HCT116 (cell line): ENCODE measurements at regions not wholly inside any gene's neighbourhood (a gene's known extent, or its start where the extent isn't known, plus 50 kb on each side); places are given as distances from the start of the nearest gene placed in this dataset.

ENCODE experiments used
- ATAC-seq: fragments of 200-7000 bp; cut with Tn5 transposase; 2 replicates; pipeline ENCODE4 v1.9.1; 2020; ENCODE audit warnings: mild to moderate bottlenecking, moderate library complexity
- BruUV-seq: library from RNA; stranded (reverse); fragments of 400-500 nt; replicated peaks from 2 replicates; lab custom pipeline; 2021; lab: Mats Ljungman, UMichigan
- CTCF ChIA-PET: fragments of 300-600 bp; sonication (Branson Sonifier 250); formaldehyde crosslinking; loops from one replicate; lab custom pipeline; 2021; ENCODE audit warnings: antibody characterized with exemption; lab: Charles Lee
- POLR2A ChIA-PET: fragments of 300-600, 350-600 bp; sonication (Branson Sonifier 250); formaldehyde crosslinking; loops from one replicate; lab custom pipeline; 2021; ENCODE audit warnings: antibody characterized with exemption; lab: Charles Lee
- RAD21 ChIA-PET, 2 experiments: fragments of 300-600 bp; sonication (Branson Sonifier 250); formaldehyde crosslinking; loops; one replicate each; lab custom pipeline; 2023; ENCODE audit warnings: low total read pairs in 2 of 2; ENCODE audit not compliant: uncharacterized antibody in 2 of 2, unreplicated experiment in 2 of 2, low non-redundant PET in 1 of 2; lab: Charles Lee
- DNase-seq: peaks from one replicate; pipeline ENCODE4 v3.0.0-alpha.2; 2010; ENCODE audit warnings: low read depth, low spot score
- H2AFZ ChIP-seq: fragments of 200-600 bp; shearing (Covaris generic), sonication (generic); 2 replicates; pipeline ENCODE4 v1.6.1; 2017; ENCODE audit warnings: low read depth, mixed run types, mixed read lengths, antibody characterized with exemption, low read length; ENCODE audit not compliant: poor library complexity, severe bottlenecking
- H3K27ac ChIP-seq: 2 replicates; pipeline ENCODE4 v1.5.1; 2012; ENCODE audit warnings: low read depth, low read length
- H3K27me3 ChIP-seq: fragments of 200-600 bp; sonication (generic); 2 replicates; pipeline ENCODE4 v1.6.1; 2016; ENCODE audit warnings: mixed run types, low read length, mixed read lengths; ENCODE audit not compliant: insufficient read depth
- H3K36me3 ChIP-seq, 2 experiments: fragments of 200-500 bp in 1 of 2; fragments of 200-600 bp in 1 of 2; sonication (Bioruptor generic) in 1 of 2; sonication (generic) in 1 of 2; 2 replicates each; pipeline versions ENCODE4 v1.5.1 to v1.6.1; 2014 to 2016; ENCODE audit warnings: low read length in 2 of 2, inconsistent platforms in 1 of 2, mixed read lengths in 1 of 2, mixed run types in 1 of 2; ENCODE audit not compliant: insufficient read depth in 2 of 2, control insufficient read depth in 1 of 2
- H3K4me1 ChIP-seq, 2 experiments: fragments of 200-600 bp in 1 of 2; sonication (generic) in 1 of 2; 2 replicates each; pipeline versions ENCODE4 v1.5.1 to v1.6.1; 2012 to 2017; ENCODE audit warnings: low read length in 2 of 2, inconsistent platforms in 1 of 2, mild to moderate bottlenecking in 1 of 2, mixed read lengths in 1 of 2, mixed run types in 1 of 2, moderate library complexity in 1 of 2; ENCODE audit not compliant: insufficient read depth in 2 of 2, control insufficient read depth in 1 of 2
- H3K4me2 ChIP-seq: fragments of 200-600 bp; sonication (generic); 2 replicates; pipeline ENCODE4 v1.6.1; 2017; ENCODE audit warnings: mixed run types, low read length, mixed read lengths
- H3K4me3 ChIP-seq, 2 experiments: fragments of 200-600 bp in 1 of 2; sonication (generic) in 1 of 2; replicated peaks in 1 of 2; 2 replicates each; pipeline ENCODE4 v1.5.1; 2011 to 2016; ENCODE audit warnings: low read length in 2 of 2, control low read depth in 1 of 2, low read depth in 1 of 2, mild to moderate bottlenecking in 1 of 2, mixed read lengths in 1 of 2, mixed run types in 1 of 2
- H3K79me2 ChIP-seq: fragments of 200-600 bp; sonication (generic); 2 replicates; pipeline ENCODE4 v1.6.1; 2017; ENCODE audit warnings: mild to moderate bottlenecking, mixed run types, low read length, moderate library complexity, mixed read lengths; ENCODE audit not compliant: insufficient read depth
- H3K9ac ChIP-seq: fragments of 200-600 bp; sonication (generic); 2 replicates; pipeline ENCODE4 v1.6.1; 2016; ENCODE audit warnings: low read length, mixed read lengths
- H3K9me2 ChIP-seq: fragments of 200-600 bp; sonication (generic), shearing (Covaris generic); 2 replicates; pipeline ENCODE4 v1.6.1; 2017; ENCODE audit warnings: mixed run types, mild to moderate bottlenecking, moderate library complexity; ENCODE audit not compliant: insufficient read depth
- H3K9me3 ChIP-seq, 2 experiments: fragments of 200-500 bp in 1 of 2; fragments of 200-600 bp in 1 of 2; sonication (Bioruptor generic) in 1 of 2; sonication (generic) in 1 of 2; 2 replicates each; pipeline ENCODE4 v1.6.1; 2014 to 2017; ENCODE audit warnings: low read length in 2 of 2, mixed read lengths in 2 of 2, inconsistent platforms in 1 of 2, low read depth in 1 of 2, mild to moderate bottlenecking in 1 of 2, mixed run types in 1 of 2, moderate library complexity in 1 of 2; ENCODE audit not compliant: control insufficient read depth in 1 of 2, insufficient read depth in 1 of 2
- H4K20me1 ChIP-seq: fragments of 200-600 bp; sonication (generic), shearing (Covaris generic); 2 replicates; pipeline ENCODE4 v1.6.1; 2017; ENCODE audit warnings: mixed run types, mild to moderate bottlenecking, moderate library complexity; ENCODE audit not compliant: insufficient read depth
- ATF3 ChIP-seq: IDR thresholded peaks from 2 replicates; pipeline ENCODE4 v1.6.1; 2012
- CEBPB ChIP-seq: IDR thresholded peaks from 2 replicates; pipeline ENCODE4 v1.6.1; 2012; ENCODE audit warnings: low read depth
- EZH2 ChIP-seq: fragments of 200-600 bp; sonication (generic); IDR thresholded peaks from 2 replicates; pipeline ENCODE4 v1.6.1; 2017; ENCODE audit warnings: antibody characterized with exemption, mixed run types
- EZH2phosphoT487 ChIP-seq: fragments of 200-600 bp; IDR thresholded peaks from 2 replicates; pipeline ENCODE4 v1.6.1; 2018; ENCODE audit warnings: antibody characterized with exemption, borderline replicate concordance
- FOSL1 ChIP-seq: IDR thresholded peaks from 2 replicates; pipeline ENCODE4 v1.6.1; 2012; ENCODE audit warnings: low read depth
- JUND ChIP-seq: IDR thresholded peaks from 2 replicates; pipeline ENCODE4 v1.6.1; 2012
- POLR2A ChIP-seq: IDR thresholded peaks from 2 replicates; pipeline ENCODE4 v1.7.0; 2011; ENCODE audit warnings: borderline replicate concordance; ENCODE audit not compliant: insufficient read depth, insufficient read length; ENCODE audit errors: extremely low read depth
- RAD21 ChIP-seq: IDR thresholded peaks from 2 replicates; pipeline ENCODE4 v1.6.1; 2012; ENCODE audit warnings: low read depth, mild to moderate bottlenecking
- REST ChIP-seq: IDR thresholded peaks from 2 replicates; pipeline ENCODE4 v1.6.1; 2012; ENCODE audit warnings: low read depth
- TCF7L2 ChIP-seq: IDR thresholded peaks from 2 replicates; pipeline ENCODE4 v1.7.0; 2011; ENCODE audit warnings: borderline replicate concordance, inconsistent platforms; ENCODE audit not compliant: insufficient read depth, insufficient read length; ENCODE audit errors: extremely low read depth
- ZFX ChIP-seq: fragments of 450-650 bp; IDR thresholded peaks from 2 replicates; pipeline ENCODE4 v1.6.1; 2017
- ZNF274 ChIP-seq: fragments of 200-500 bp; sonication (Bioruptor generic); IDR thresholded peaks from 2 replicates; pipeline ENCODE4 v1.6.1; 2014; ENCODE audit warnings: mild to moderate bottlenecking, low read depth, low read length, inconsistent platforms
- intact Hi-C: fragments of 100-400 bp; cut with micrococcal nuclease; formaldehyde crosslinking; loops from 2 replicates; pipeline ENCODE4 v1.10.0; 2022
- TF ChIP-seq, protein P1 (sequence below): IDR thresholded peaks from 2 replicates; pipeline ENCODE4 v1.6.1; 2012

DNA sequence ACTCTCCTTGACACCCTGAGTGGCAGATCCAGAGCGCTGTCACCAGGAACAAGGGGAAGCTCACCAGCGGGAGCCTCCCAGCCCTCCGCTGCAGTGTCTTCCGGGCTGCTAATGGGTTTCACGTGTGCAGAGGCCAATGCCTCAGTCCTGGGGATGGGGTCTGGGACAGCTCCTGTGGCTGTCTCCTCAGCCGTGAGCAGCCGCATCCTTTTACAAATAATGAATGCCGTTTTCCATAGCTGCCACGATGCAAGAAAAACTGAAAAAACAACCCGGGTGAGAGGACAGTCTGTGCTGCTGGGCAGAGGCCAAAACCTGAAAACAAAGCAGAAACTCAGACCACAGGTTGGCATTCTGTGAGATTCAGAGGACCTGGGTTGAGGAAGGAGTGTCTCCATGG, 212.2 kb upstream of the RAB4A start (continued):
- no peak for TF ChIP-seq EZH2phosphoT487
- TF ChIP-seq, all 23 proteins: peak for 0

DNA sequence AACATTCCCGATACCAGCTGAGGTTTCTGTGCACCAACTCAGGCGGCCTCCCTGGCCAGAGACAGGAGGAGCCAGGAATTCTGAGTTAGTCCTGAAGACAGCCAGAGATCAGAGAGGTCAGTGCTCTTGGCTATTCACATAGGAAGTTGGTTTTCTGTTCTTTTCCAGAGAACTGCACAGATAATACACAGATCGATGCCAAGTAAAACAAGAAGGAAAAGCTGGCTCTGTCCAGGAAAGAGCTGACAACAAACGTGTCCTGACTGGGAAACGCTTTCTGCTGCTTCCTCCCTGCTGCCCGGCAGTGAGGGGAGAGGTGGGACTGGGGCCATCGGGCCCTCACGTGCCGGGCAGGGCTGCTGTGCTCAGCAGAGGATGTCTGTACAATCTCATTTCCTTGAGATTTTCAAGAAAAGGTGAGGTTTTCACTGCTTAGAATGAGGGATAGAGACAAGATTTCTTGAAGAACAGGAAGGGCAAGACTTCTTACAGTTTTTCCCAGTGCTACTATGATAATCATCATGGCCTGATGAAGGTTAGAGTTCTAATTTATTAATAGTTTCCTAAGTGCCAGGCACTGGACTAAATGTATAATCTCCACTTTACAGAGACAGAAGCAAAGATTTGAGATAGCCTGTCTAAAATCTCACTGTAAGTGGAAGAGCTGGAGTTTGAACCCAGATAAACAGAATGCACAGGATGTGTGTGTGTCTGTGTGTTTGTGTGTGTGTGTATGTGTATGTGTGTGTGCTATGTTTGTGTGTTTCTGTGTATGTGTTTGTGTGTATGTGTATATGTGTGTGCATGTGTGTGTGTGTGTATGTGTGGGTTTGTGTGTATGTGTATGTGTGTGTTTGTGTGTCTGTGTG, 211.0 kb upstream of the RAB4A start:
- Histone ChIP-seq H3K79me2 (no peaks in the 10 kb centered on the region), H3K27me3 (no peaks in the 10 kb centered on the region; the same call in 1 of the 2 replicates), H3K36me3 (no peaks in the 10 kb centered on the region), H3K4me1 (peaks cover 12 to 17% of the 10 kb centered on the region in 2 experiments; a peak in 3 of 4 replicates), H3K4me3 (no peak overlapping the region), H2AFZ (no peak overlapping the region), H3K9ac (no peak overlapping the region), H3K4me2 (no peak overlapping the region), H3K9me3 (no peaks in the 10 kb centered on the region), H4K20me1 (no peaks in the 10 kb centered on the region), H3K9me2 (no peaks in the 10 kb centered on the region), H3K27ac (no peak overlapping the region)
- DNase-seq, result no peak
- intact Hi-C loops, result no loop called here
- BruUV-seq, result no TSS peak
- no peak for TF ChIP-seq POLR2A
- TF ChIP-seq, protein P1, sequence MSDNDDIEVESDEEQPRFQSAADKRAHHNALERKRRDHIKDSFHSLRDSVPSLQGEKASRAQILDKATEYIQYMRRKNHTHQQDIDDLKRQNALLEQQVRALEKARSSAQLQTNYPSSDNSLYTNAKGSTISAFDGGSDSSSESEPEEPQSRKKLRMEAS, result no peak
- ChIA-PET RAD21 (no interaction called here), POLR2A (no interaction called here), CTCF (no interaction called here)
- no peak for ATAC-seq

DNA sequence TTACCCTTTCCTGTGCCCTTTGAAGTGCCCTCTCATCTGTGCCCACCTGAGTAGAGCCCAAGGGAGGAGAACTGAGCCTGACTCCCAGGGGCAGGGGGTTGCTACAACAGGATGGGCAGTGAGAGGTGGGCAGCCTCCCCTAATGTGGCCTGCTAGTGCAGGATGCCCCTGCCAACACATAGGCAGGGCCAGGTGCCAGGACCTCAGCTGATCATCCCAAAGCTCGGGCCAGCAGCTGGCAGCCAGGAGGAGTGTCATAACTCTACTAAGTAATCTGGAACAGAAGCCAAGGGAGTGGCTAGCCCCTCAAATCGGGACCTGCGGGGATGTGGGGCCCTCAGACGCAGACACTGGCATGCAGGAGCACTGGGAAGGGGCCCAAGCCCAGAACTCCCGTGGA, 208.8 kb upstream of the RAB4A start:
- no peak overlapping the region for H3K27ac ChIP-seq
- H3K9me3 ChIP-seq, result no peaks in the 10 kb centered on the region
- ChIA-PET CTCF (no interaction called here), POLR2A (no interaction called here), RAD21 (no interaction called here)
- no peaks in the 10 kb centered on the region for H3K9me2 ChIP-seq
- H3K9ac ChIP-seq, result no peak overlapping the region
- H3K4me2 ChIP-seq, result no peak overlapping the region
- peaks cover 8% of the 10 kb centered on the region; the same call in 1 of the 2 replicates for H3K27me3 ChIP-seq
- no peaks in the 10 kb centered on the region for H3K36me3 ChIP-seq
- ATAC-seq (no peak), DNase-seq (no peak)
- H3K4me3 ChIP-seq, result no peak overlapping the region
- H3K79me2 ChIP-seq, result no peaks in the 10 kb centered on the region
- no peak overlapping the region for H2AFZ ChIP-seq
- H3K4me1 ChIP-seq, result peaks cover 12 to 17% of the 10 kb centered on the region in 2 experiments; a peak in 3 of 4 replicates
- no TSS peak for BruUV-seq
- intact Hi-C loops, result no loop called here
- no peaks in the 10 kb centered on the region for H4K20me1 ChIP-seq
- no peak for TF ChIP-seq FOSL1
- no peak for TF ChIP-seq TCF7L2
- TF ChIP-seq ATF3, result no peak
- TF ChIP-seq REST, result no peak
- TF ChIP-seq POLR2A, result no peak
- no peak for TF ChIP-seq ZNF274
- no peak for TF ChIP-seq JUND
- TF ChIP-seq EZH2phosphoT487, result no peak
- TF ChIP-seq EZH2, result no peak
- no peak for TF ChIP-seq ZFX
- TF ChIP-seq RAD21, result no peak
- no peak for TF ChIP-seq CEBPB
